Left lung (tissue), 4 donors: ENCODE measurements at regions not wholly inside any gene's neighbourhood (a gene's known extent, or its start where the extent isn't known, plus 50 kb on each side); places are given as distances from the start of the nearest gene placed in this dataset.
"Not testable (repeated sequence)": the region's sequence is repeated elsewhere in the genome, so short reads cannot be mapped to it uniquely, and the experiment has no call there.

Experiments used
- ATAC-seq: fragments of 200-7000 bp; cut with Tn5 transposase; one replicate; pipeline ENCODE4 v1.9.1; 2020; ENCODE audit warnings: moderate library complexity
- DNase-seq, 4 donors: peaks; one replicate each; pipeline ENCODE4 v3.0.0-alpha.2; 2013 to 2020
- H3K27ac ChIP-seq, 2 donors: fragments of 200-600 bp; sonication (generic) in 1 of 2; one replicate each; pipeline versions ENCODE4 v1.5.0 to v1.8.0; 2020 to 2021
- H3K27me3 ChIP-seq, 2 donors: fragments of 200-600 bp; sonication (generic) in 1 of 2; one replicate each; pipeline versions ENCODE4 v1.5.0 to v1.8.0; 2020 to 2021
- H3K36me3 ChIP-seq, 2 donors: fragments of 200-600 bp; sonication (generic) in 1 of 2; one replicate each; pipeline versions ENCODE4 v1.5.0 to v1.8.0; 2020 to 2021
- H3K4me1 ChIP-seq, 2 donors: fragments of 200-600 bp; one replicate each; pipeline ENCODE4 v1.8.0; 2021
- H3K4me3 ChIP-seq, 2 donors: fragments of 200-600 bp; sonication (generic) in 1 of 2; one replicate each; pipeline versions ENCODE4 v1.5.0 to v1.8.0; 2020 to 2021; ENCODE audit warnings: mild to moderate bottlenecking in 1 of 2
- H3K9me3 ChIP-seq, 2 donors: fragments of 200-600 bp; sonication (generic) in 1 of 2; one replicate each; pipeline versions ENCODE4 v1.5.0 to v1.8.0; 2020 to 2021
- CTCF ChIP-seq, 2 donors: fragments of 200-600 bp; sonication (generic) in 1 of 2; IDR thresholded peaks; one replicate each; pipeline versions ENCODE4 v1.5.0 to v1.8.0; 2021; ENCODE audit warnings: antibody characterized with exemption in 2 of 2
- intact Hi-C, 2 donors: fragments of 100-400 bp; cut with DNase I; formaldehyde crosslinking; loops; one replicate each; pipeline versions ENCODE4 v1.11.2 to v1.14.2; 2022
- donor health status: DM: no; HTN: yes; CAD: no.
- donor health status: DM: no; HTN: no; CAD: no.

GRCh38 chrX:67004451-67004850 is 365.6 kb upstream of the EDA2R start:
- Histone ChIP-seq H3K4me3 (no peak overlapping the region), H3K36me3 (no peaks in the 10 kb centered on the region), H3K9me3 (peaks cover 0 to 5% of the 10 kb centered on the region in 2 donors), H3K27me3 (no peaks in the 10 kb centered on the region), H3K27ac (no peak overlapping the region), H3K4me1 (no peaks in the 10 kb centered on the region)
- DNase-seq (no peak), ATAC-seq (no peak)
- intact Hi-C loops, result no loop called here
- TF ChIP-seq CTCF (IDR thresholded peaks at IDR 0.05), result no peak

GRCh38 chrX:66994729-66995128 is 355.9 kb upstream of the EDA2R start:
- Histone ChIP-seq H3K4me1 (no peaks in the 10 kb centered on the region), H3K27me3 (no peaks in the 10 kb centered on the region), H3K4me3 (no peak overlapping the region), H3K9me3 (no peaks in the 10 kb centered on the region), H3K27ac (no peak overlapping the region), H3K36me3 (no peaks in the 10 kb centered on the region)
- ATAC-seq (no peak), DNase-seq (no peak)
- TF ChIP-seq CTCF (IDR thresholded peaks at IDR 0.05), result no peak
- intact Hi-C loops, result no loop called here

GRCh38 chrX:66992077-66992476 is 353.2 kb upstream of the EDA2R start:
- DNase-seq, ATAC-seq, intact Hi-C loops, H3K4me1 ChIP-seq, H3K9me3 ChIP-seq, H3K27me3 ChIP-seq, H3K27ac ChIP-seq, H3K4me3 ChIP-seq, H3K36me3 ChIP-seq: not testable (repeated sequence)

- no peak for TF ChIP-seq CTCF (IDR thresholded peaks at IDR 0.05)
These were observed 349.5 kb upstream of the EDA2R start for GRCh38 chrX:66988331-66988730.

DNA sequence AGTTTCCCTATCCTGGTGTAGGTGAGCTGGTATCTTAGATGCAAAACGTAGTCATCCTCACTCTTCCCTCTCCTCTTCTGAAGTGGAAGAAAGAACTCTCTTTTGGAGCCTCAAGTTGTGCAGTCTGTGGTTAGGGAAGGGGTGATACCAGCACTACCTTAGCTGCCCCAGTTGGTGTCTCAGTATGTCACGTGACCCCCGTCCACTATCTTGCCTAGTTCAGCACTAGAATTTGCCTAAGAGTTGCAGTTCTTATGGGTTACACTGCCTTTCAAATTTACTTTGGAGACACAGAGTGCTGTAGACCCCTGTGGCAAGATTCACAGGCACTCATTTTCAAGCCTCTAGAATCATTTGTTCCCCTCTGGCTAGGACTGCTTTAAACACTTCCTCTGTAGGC is 322.8 kb upstream of the EDA2R start:
- Histone ChIP-seq H3K27me3 (no peaks in the 10 kb centered on the region), H3K27ac (no peak overlapping the region), H3K4me1 (no peaks in the 10 kb centered on the region), H3K36me3 (no peaks in the 10 kb centered on the region), H3K4me3 (no peak overlapping the region), H3K9me3 (peaks cover 0 to 7% of the 10 kb centered on the region in 2 donors)
- DNase-seq (no peak), ATAC-seq (no peak)
- intact Hi-C loops, result no loop called here
- no peak for TF ChIP-seq CTCF (IDR thresholded peaks at IDR 0.05)

More at GRCh38 chrX:66988331-66988730, 349.5 kb upstream of the EDA2R start:
- Histone ChIP-seq H3K27me3 (no peaks in the 10 kb centered on the region), H3K27ac (no peak overlapping the region), H3K36me3 (no peaks in the 10 kb centered on the region), H3K4me1 (no peaks in the 10 kb centered on the region), H3K4me3 (no peak overlapping the region), H3K9me3 (no peaks in the 10 kb centered on the region)
- DNase-seq, result no peak
- no peak for ATAC-seq
- intact Hi-C loops, result no loop called here

GRCh38 chrX:66931713-66932112 is 292.8 kb upstream of the EDA2R start:
- ATAC-seq (no peak), DNase-seq (no peak)
- H3K27me3 ChIP-seq, result no peaks in the 10 kb centered on the region
- no peaks in the 10 kb centered on the region for H3K4me1 ChIP-seq
- no peak overlapping the region for H3K4me3 ChIP-seq
- TF ChIP-seq CTCF (IDR thresholded peaks at IDR 0.05), result no peak
- H3K36me3 ChIP-seq, result no peaks in the 10 kb centered on the region
- no peak overlapping the region for H3K27ac ChIP-seq
- intact Hi-C loops, result no loop called here
- H3K9me3 ChIP-seq, result no peaks in the 10 kb centered on the region

GRCh38 chrX:66930516-66930915 is 291.6 kb upstream of the EDA2R start:
- ATAC-seq, H3K4me1 ChIP-seq, intact Hi-C loops, H3K27me3 ChIP-seq, H3K27ac ChIP-seq, H3K4me3 ChIP-seq, DNase-seq, H3K36me3 ChIP-seq, H3K9me3 ChIP-seq: not testable (repeated sequence)
